PC-3 (cell line): ENCODE measurements at regions not wholly inside any gene's neighbourhood (a gene's known extent, or its start where the extent isn't known, plus 50 kb on each side); places are given as distances from the start of the nearest gene placed in this dataset.

Source experiments
- CTCF ChIP-seq: fragments of 300-600 bp; sonication (generic); conservative IDR thresholded peaks from 2 replicates; pipeline ENCODE4 v1.5.1; 2017; ENCODE audit warnings: antibody characterized with exemption, low read depth, mild to moderate bottlenecking, low read length
- EZH2 ChIP-seq: fragments of 300-600 bp; sonication (generic); IDR thresholded peaks from one replicate; pipeline ENCODE4 v1.6.1; 2017; ENCODE audit warnings: antibody characterized with exemption, mild to moderate bottlenecking, low read length; ENCODE audit not compliant: unreplicated experiment
- EZH2phosphoT487 ChIP-seq: fragments of 300-600 bp; sonication (generic); IDR thresholded peaks from 2 replicates; pipeline ENCODE4 v1.6.1; 2018; ENCODE audit warnings: mild to moderate bottlenecking, antibody characterized with exemption, low read length, borderline replicate concordance

- no peak for TF ChIP-seq EZH2phosphoT487
- no peak for TF ChIP-seq EZH2
- TF ChIP-seq CTCF: no peak
These were observed 138.2 kb downstream of the TPRA1 start for GRCh38 chr3:127452321-127452821.
